Ishikawa (cell line): ENCODE measurements at regions not wholly inside any gene's neighbourhood (a gene's known extent, or its start where the extent isn't known, plus 50 kb on each side); places are given as distances from the start of the nearest gene placed in this dataset.

ENCODE experiments used
- CEBPB ChIP-seq: IDR thresholded peaks from 2 replicates; pipeline ENCODE4 v1.6.1; 2012
- CREB1 ChIP-seq: IDR thresholded peaks from 2 replicates; pipeline ENCODE4 v1.6.1; 2012; ENCODE audit warnings: low read depth
- RAD21 ChIP-seq: IDR thresholded peaks from 2 replicates; pipeline ENCODE4 v1.6.1; 2012; ENCODE audit warnings: low read depth
- TAF1 ChIP-seq: IDR thresholded peaks from 2 replicates; pipeline ENCODE4 v1.6.1; 2012; ENCODE audit warnings: low read depth, mild to moderate bottlenecking
- TCF12 ChIP-seq: IDR thresholded peaks from 2 replicates; pipeline ENCODE4 v1.6.1; 2012; ENCODE audit warnings: low read depth
- TEAD4 ChIP-seq: IDR thresholded peaks from 2 replicates; pipeline ENCODE4 v1.6.1; 2012
- TF ChIP-seq, protein P1 (sequence below): IDR thresholded peaks from 2 replicates; pipeline ENCODE4 v1.6.1; 2012; ENCODE audit warnings: low read depth, mild to moderate bottlenecking
- TF ChIP-seq, protein P2 (sequence below): IDR thresholded peaks from 2 replicates; pipeline ENCODE4 v1.6.1; 2012

- TF ChIP-seq RAD21 (no peak), CREB1 (no peak), TAF1 (no peak), TCF12 (no peak), CEBPB (no peak), TEAD4 (no peak)
- TF ChIP-seq, protein P1, sequence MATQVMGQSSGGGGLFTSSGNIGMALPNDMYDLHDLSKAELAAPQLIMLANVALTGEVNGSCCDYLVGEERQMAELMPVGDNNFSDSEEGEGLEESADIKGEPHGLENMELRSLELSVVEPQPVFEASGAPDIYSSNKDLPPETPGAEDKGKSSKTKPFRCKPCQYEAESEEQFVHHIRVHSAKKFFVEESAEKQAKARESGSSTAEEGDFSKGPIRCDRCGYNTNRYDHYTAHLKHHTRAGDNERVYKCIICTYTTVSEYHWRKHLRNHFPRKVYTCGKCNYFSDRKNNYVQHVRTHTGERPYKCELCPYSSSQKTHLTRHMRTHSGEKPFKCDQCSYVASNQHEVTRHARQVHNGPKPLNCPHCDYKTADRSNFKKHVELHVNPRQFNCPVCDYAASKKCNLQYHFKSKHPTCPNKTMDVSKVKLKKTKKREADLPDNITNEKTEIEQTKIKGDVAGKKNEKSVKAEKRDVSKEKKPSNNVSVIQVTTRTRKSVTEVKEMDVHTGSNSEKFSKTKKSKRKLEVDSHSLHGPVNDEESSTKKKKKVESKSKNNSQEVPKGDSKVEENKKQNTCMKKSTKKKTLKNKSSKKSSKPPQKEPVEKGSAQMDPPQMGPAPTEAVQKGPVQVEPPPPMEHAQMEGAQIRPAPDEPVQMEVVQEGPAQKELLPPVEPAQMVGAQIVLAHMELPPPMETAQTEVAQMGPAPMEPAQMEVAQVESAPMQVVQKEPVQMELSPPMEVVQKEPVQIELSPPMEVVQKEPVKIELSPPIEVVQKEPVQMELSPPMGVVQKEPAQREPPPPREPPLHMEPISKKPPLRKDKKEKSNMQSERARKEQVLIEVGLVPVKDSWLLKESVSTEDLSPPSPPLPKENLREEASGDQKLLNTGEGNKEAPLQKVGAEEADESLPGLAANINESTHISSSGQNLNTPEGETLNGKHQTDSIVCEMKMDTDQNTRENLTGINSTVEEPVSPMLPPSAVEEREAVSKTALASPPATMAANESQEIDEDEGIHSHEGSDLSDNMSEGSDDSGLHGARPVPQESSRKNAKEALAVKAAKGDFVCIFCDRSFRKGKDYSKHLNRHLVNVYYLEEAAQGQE, result no peak
- TF ChIP-seq, protein P2, sequence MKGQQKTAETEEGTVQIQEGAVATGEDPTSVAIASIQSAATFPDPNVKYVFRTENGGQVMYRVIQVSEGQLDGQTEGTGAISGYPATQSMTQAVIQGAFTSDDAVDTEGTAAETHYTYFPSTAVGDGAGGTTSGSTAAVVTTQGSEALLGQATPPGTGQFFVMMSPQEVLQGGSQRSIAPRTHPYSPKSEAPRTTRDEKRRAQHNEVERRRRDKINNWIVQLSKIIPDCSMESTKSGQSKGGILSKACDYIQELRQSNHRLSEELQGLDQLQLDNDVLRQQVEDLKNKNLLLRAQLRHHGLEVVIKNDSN, result no peak
Measured at GRCh38 chr3:111331912-111332311, 210.1 kb upstream of the CD96 start.
